ENCODE measurements at regions not wholly inside any gene's neighbourhood (a gene's known extent, or its start where the extent isn't known, plus 50 kb on each side); places are given as distances from the start of the nearest gene placed in this dataset.

DNA sequence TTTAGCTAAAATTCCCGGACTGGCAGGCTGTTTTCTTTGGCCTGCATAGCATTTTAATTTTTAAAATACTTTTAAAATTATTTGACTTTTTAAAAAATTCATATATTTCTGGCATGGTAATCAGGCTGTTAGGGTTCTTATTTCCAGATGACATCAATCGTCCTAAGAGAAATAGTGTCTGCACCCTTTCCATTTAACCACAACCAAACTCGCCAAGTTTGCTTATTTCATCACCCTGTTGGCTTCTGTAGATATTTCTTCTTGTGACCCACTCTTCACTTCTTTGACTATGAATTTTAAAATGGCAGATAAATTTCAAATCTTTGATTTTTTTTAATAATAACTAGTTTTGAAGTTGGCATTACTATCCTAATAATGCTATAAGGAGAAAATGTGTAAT lies 675.7 kb upstream of the FTMT start:
- DNase-seq (ENCODE audit: extremely low read depth, low read depth, low spot score) = no peak

GRCh38 chr5:121182788-121183490 lies 668.7 kb upstream of the FTMT start:
- no peak for DNase-seq (ENCODE audit: extremely low read depth, low read depth, low spot score)

GRCh38 chr5:121188849-121189248 lies 662.8 kb upstream of the FTMT start:
- DNase-seq (ENCODE audit: extremely low read depth, low read depth, low spot score) = no peak

DNA sequence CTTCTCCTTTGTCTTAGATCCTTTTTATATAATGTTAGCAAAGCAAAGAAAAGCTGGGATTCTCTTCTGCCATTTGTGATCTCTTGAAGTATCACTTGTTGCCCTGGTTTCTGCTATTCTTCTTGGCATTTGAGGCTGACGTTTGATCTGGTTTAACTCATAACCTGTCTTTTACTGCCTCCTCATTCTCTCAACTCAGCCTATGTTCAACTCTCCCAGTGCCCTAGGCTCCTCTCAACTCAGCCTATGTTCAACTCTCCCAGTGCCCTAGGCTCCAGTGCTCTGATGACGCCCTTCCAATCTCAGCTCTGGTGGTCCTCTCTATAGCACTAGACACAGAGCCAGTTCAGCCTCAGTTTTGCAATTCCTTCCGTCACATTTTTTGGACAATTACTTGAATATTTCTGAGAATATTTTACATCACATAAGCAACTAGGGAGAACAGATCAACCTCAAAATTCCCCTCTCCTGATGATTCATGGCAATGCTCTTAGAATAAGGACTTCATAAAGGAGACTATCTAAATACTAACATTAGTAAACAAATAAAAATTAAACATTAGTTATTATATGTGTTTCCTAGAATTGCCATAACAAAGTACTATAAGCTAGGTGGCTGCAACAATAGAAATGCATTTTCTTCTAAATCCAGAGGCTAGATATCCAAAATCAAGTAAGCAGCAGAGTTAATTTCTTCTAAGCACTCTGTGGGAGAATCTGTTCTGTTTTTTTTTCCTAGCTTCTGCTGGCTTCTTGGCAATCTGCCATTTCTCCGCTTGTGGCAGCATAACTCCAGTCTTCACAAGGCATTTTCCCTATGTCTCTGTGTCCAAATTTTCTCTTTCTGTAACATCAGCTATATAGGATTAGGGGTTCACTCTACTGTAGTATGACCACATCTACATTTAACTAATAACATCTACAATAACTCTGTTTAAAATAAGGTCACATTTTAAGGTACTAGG lies 662.1 kb upstream of the FTMT start:
- peak; percentile 77 for DNase-seq (ENCODE audit: extremely low read depth, low read depth, low spot score)

DNA sequence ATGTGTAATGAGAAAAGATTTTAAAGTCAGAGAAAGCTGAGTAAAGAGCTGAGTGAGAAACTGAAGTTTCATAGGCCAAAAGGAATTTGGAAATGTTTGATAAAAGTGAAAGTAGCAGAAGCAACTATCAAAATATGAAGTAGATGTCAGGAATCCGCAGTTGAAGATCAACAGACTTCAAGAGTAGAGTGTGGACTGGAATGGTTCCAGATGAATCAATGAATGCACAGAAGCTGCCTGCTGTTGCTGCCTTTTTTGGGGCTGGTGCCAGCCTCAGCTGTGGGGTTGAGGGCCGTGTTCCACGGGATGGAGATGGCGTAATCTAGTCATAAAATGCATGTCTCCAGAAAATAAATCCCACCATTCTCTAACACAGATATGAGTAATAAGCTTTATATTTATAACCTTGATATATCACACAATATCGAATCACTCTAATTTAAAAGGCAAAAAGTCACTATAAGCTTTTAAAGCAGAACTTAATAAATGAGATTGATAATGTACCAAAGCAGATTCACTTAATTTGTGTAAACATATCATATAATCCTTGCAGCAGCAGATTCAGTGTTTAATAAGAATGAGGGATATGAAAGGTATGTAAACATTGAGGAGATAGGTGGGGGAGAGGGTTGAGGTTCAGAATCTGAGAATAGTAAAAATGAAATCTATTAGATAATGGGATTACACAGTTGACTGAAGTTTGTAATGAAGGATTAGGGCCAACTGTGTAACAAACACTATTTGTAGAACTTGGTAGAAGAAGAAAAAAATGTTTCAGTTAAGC lies 652.3 kb upstream of the FTMT start:
- no peak for DNase-seq (ENCODE audit: extremely low read depth, low read depth, low spot score)

DNA sequence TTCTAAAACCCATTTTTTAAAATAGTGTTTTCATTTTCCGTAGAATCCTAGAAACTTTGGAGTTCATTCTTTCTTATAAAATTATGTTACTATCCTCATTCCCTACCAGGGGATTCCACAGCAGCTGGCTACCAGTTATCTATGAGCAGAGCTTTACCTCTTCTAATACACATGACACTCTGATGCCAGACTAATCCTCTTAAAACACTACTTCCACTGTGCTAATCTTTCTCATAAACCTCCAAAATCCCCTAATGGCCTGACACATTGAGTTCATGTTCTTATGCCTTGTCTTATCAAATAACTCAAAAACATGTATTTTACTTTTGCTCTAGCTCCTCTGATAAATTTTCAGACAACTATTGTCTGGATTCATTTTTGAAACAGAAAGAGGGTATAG lies 633.6 kb upstream of the FTMT start:
- DNase-seq (ENCODE audit: extremely low read depth, low read depth, low spot score) = no peak

DNA sequence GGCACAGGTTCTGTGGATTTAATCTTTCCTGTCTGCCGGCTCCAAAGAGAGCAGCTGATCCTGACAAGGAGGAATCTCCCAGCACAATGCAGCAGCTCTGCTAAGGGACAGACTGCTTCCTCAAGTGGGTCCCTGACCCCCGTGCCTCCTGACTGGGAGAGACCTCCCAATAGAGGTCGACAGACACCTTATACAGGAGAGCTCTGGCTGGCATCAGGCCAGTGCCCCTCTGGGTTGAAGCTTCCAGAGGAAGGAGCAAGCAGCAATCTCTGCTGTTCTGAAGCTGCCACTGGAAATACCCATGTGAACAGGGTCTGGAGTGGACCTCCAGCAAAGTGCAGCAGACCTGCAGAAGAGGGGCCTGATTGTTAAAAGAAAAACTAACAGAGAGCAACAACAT lies 630.2 kb upstream of the FTMT start:
- no peak for DNase-seq (ENCODE audit: extremely low read depth, low read depth, low spot score)

DNA sequence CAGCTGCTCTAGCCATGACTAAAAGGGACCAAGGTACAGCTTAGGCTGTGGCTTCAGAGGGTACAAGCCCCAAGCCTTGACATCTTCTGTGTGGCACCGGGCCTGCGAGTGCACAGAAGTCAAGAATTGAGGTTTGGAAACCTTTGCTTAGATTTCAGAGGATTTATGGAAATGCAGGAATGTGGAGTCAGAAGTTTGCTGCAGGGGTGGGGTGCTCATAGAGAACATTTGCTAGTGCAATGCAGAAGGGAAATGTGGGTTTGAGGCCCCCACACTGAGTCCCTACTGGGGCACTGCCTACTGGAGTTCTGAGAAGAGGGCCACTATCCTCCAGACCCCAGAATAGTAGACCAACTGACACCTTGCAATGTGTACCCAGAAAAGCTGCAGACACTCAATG lies 624.9 kb upstream of the FTMT start:
- DNase-seq (ENCODE audit: extremely low read depth, low read depth, low spot score) = no peak

DNA sequence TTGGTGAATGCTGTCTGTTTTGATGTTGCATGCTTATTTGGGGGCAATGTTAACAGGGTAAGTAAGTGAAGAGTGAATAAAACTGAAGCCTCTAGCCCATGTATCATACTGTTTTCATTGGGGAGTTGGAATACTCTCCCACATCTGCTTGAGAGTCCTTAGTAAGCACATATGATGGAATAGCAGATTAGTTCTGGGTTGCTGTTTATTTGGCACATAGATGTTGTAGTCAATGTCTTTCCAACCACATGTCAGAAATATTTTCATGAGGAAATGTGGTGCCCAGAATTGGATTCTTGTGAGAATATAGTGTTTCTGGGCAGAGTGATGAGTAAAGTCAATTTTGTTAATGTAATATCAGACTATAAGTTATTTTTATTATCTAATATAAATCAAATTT lies 611.7 kb upstream of the FTMT start:
- no peak for DNase-seq (ENCODE audit: extremely low read depth, low read depth, low spot score)

DNA sequence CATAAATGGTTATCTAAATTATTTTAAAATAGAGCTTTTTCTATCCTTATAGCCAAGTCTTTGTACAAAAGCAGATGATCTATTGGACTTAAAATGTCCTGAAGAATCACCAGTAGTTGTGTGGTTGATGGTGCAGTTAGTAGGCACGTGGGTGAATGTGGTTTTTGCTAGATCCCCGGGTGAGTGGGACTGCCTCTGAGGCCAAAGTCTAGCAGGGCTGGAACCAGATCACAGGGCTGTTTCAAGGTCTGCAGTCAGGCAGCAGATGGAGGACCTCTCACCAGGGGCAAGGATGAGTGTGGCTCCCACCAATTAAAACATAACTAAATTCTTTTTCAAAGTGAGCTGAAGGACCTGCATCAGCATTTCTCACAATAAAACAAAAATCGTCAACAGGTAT lies 604.7 kb upstream of the FTMT start:
- no peak for DNase-seq (ENCODE audit: extremely low read depth, low read depth, low spot score)

- peak; percentile 41 for DNase-seq (ENCODE audit: extremely low read depth, low read depth, low spot score)
Observed at GRCh38 chr5:121251954-121252353, 599.7 kb upstream of the FTMT start.

- DNase-seq (ENCODE audit: extremely low read depth, low read depth, low spot score) = no peak
Observed at GRCh38 chr5:121257621-121258020, 594.1 kb upstream of the FTMT start.

DNA sequence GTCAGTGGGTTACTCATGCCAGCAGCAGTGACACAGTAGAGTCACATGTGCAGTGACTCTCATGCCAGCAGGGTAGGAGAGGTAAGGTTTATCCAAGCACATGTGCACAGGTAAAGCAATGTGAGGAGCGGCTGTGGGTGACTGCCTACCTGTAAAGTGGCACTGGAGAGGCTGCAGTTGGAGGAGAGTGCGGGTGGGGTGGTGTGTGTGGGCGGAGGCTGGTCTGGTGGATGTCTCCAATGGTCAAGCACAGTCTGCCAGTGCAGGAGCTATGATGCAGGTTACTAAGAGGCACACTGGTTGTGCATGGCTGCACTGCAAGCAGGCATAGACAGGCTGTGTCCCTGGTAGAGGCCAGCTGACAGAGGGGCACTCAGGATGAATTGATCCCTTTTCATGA lies 588.2 kb upstream of the FTMT start:
- no peak for DNase-seq (ENCODE audit: extremely low read depth, low read depth, low spot score)

GRCh38 chr5:121264605-121265004 lies 587.1 kb upstream of the FTMT start:
- DNase-seq (ENCODE audit: extremely low read depth, low read depth, low spot score) = no peak

- DNase-seq (ENCODE audit: extremely low read depth, low read depth, low spot score) = no peak
Observed at GRCh38 chr5:121271546-121271945, 580.1 kb upstream of the FTMT start.

- peak; percentile 37 for DNase-seq (ENCODE audit: extremely low read depth, low read depth, low spot score)
Observed at GRCh38 chr5:121273833-121274433, 577.7 kb upstream of the FTMT start.

GRCh38 chr5:121279801-121280200 lies 571.9 kb upstream of the FTMT start:
- DNase-seq (ENCODE audit: extremely low read depth, low read depth, low spot score) = no peak

GRCh38 chr5:121285801-121286521 lies 565.7 kb upstream of the FTMT start:
- DNase-seq (ENCODE audit: extremely low read depth, low read depth, low spot score) = no peak

GRCh38 chr5:121288781-121289180 lies 562.9 kb upstream of the FTMT start:
- DNase-seq (ENCODE audit: extremely low read depth, low read depth, low spot score) = no peak

DNA sequence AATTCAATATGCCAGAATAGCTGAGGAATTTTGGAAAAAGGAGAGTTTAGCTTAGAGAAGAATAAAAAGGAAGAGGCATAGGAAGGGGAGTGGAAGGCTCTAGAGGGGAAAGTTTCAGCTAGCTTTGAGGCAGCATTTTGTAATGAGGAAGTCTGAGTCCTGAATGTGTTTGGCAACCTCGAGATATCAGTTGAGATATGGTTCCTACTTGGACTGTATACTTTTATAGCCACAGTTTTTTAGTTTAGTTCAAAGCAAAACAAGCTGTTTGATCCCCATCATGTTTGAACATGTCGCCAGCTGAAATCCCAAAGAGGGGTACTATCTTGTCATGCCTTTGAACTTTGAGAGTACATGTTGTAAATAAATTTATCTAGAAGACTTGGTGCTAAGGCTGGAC lies 559.0 kb upstream of the FTMT start:
- no peak for DNase-seq (ENCODE audit: extremely low read depth, low read depth, low spot score)

Data from glomerular endothelial cell (primary cell).